ENCODE measurements at regions not wholly inside any gene's neighbourhood (a gene's known extent, or its start where the extent isn't known, plus 50 kb on each side); places are given as distances from the start of the nearest gene placed in this dataset.

DNA sequence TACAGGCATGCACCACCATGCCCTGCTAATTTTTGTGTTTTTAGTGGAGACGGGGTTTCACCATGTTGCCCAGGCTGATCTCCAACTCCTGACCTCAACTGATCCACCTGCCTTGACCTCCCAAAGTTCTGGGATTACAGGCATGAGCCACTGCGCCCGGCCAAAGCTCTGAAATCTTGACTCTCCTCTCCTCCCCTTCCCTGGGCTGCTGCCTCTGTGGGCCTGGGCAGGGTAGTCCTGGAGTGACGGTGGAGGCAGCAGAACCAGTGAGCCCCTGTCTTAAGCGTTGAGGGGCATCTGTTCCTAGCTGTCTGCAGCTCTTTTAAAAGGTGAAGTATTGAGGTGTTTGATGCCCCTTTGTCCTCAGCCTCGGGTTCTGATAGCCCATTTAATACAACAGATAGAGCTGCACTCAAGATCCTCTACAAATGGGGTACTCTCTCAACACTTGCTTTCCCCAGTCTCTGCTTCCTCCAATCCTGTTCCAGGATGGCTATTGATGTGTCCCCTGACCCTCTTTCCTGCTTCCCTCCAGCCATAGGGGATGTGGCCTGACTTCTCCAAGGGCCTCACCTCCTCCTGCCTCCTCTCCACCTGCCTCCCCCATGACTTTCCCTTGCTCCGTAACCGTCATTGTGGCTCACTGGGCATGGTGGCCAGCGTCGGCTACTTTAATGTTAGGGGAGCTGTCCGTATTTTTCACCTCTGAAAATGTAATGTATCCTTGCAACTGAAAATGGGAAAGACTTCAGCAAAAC lies 442.5 kb downstream of the GLRX3 start:
- H3K4me3 ChIP-seq (ENCODE audit: low read depth, low read length, poor library complexity, severe bottlenecking) = no peak overlapping the region
- H3K9me2 ChIP-seq (ENCODE audit: low read depth, low read length) = no peaks in the 10 kb centered on the region
- no peak overlapping the region for H3K4me2 ChIP-seq (ENCODE audit: low read length)
- H3K79me2 ChIP-seq (ENCODE audit: insufficient read depth, low read length) = no peaks in the 10 kb centered on the region
- no peaks in the 10 kb centered on the region for H3K9me3 ChIP-seq (ENCODE audit: low read length)
- TF ChIP-seq EZH2 (IDR thresholded peaks at IDR 0.05; ENCODE audit: borderline replicate concordance, low read length) = no peak
- TF ChIP-seq, protein P1, sequence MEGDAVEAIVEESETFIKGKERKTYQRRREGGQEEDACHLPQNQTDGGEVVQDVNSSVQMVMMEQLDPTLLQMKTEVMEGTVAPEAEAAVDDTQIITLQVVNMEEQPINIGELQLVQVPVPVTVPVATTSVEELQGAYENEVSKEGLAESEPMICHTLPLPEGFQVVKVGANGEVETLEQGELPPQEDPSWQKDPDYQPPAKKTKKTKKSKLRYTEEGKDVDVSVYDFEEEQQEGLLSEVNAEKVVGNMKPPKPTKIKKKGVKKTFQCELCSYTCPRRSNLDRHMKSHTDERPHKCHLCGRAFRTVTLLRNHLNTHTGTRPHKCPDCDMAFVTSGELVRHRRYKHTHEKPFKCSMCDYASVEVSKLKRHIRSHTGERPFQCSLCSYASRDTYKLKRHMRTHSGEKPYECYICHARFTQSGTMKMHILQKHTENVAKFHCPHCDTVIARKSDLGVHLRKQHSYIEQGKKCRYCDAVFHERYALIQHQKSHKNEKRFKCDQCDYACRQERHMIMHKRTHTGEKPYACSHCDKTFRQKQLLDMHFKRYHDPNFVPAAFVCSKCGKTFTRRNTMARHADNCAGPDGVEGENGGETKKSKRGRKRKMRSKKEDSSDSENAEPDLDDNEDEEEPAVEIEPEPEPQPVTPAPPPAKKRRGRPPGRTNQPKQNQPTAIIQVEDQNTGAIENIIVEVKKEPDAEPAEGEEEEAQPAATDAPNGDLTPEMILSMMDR (IDR thresholded peaks at IDR 0.05; ENCODE audit: low read length) = no peak
- no peaks in the 10 kb centered on the region for H3K36me3 ChIP-seq (ENCODE audit: insufficient read depth, low read length)
- H4K20me1 ChIP-seq (ENCODE audit: insufficient read depth, low read length) = no peaks in the 10 kb centered on the region
- no peaks in the 10 kb centered on the region for H3K4me1 ChIP-seq (ENCODE audit: insufficient read depth, low read length, severe bottlenecking)
- no peaks in the 10 kb centered on the region for H3K27me3 ChIP-seq (ENCODE audit: insufficient read depth, low read length)
- no peak overlapping the region for H3K9ac ChIP-seq (ENCODE audit: low read length)
- H3F3A ChIP-seq (ENCODE audit: insufficient read depth, low read length) = no peaks in the 10 kb centered on the region
- no peak overlapping the region for H3K27ac ChIP-seq (ENCODE audit: low read depth, low read length, poor library complexity, severe bottlenecking)
- no peak overlapping the region for H2AFZ ChIP-seq (ENCODE audit: low read length)

- Histone ChIP-seq H4K20me1 (ENCODE audit: insufficient read depth, low read length) (no peaks in the 10 kb centered on the region), H3K4me1 (ENCODE audit: insufficient read depth, low read length, severe bottlenecking) (no peaks in the 10 kb centered on the region), H3K4me3 (ENCODE audit: low read depth, low read length, poor library complexity, severe bottlenecking) (no peak overlapping the region), H3F3A (ENCODE audit: insufficient read depth, low read length) (no peaks in the 10 kb centered on the region), H3K9me3 (ENCODE audit: low read length) (no peaks in the 10 kb centered on the region), H3K27ac (ENCODE audit: low read depth, low read length, poor library complexity, severe bottlenecking) (no peak overlapping the region), H3K36me3 (ENCODE audit: insufficient read depth, low read length) (no peaks in the 10 kb centered on the region), H3K9me2 (ENCODE audit: low read depth, low read length) (no peaks in the 10 kb centered on the region), H3K27me3 (ENCODE audit: insufficient read depth, low read length) (no peaks in the 10 kb centered on the region), H3K9ac (ENCODE audit: low read length) (no peak overlapping the region), H3K4me2 (ENCODE audit: low read length) (no peak overlapping the region), H2AFZ (ENCODE audit: low read length) (no peak overlapping the region), H3K79me2 (ENCODE audit: insufficient read depth, low read length) (no peaks in the 10 kb centered on the region)
- TF ChIP-seq, protein P1 (IDR thresholded peaks at IDR 0.05; ENCODE audit: low read length) = no peak
- TF ChIP-seq EZH2 (IDR thresholded peaks at IDR 0.05; ENCODE audit: borderline replicate concordance, low read length) = no peak
These were observed 443.7 kb downstream of the GLRX3 start for GRCh38 chr10:130579913-130580312.

GRCh38 chr10:130580975-130581374 lies 444.8 kb downstream of the GLRX3 start:
- Histone ChIP-seq H3K4me1 (ENCODE audit: insufficient read depth, low read length, severe bottlenecking) (no peaks in the 10 kb centered on the region), H3K4me2 (ENCODE audit: low read length) (no peak overlapping the region)

More at GRCh38 chr10:130580975-130581374, 444.8 kb downstream of the GLRX3 start:
- TF ChIP-seq, protein P1 (IDR thresholded peaks at IDR 0.05; ENCODE audit: low read length) = no peak
- no peak for TF ChIP-seq EZH2 (IDR thresholded peaks at IDR 0.05; ENCODE audit: borderline replicate concordance, low read length)
- Histone ChIP-seq H3K9me3 (ENCODE audit: low read length) (no peaks in the 10 kb centered on the region), H3F3A (ENCODE audit: insufficient read depth, low read length) (no peaks in the 10 kb centered on the region), H4K20me1 (ENCODE audit: insufficient read depth, low read length) (no peaks in the 10 kb centered on the region), H3K4me3 (ENCODE audit: low read depth, low read length, poor library complexity, severe bottlenecking) (no peak overlapping the region), H3K79me2 (ENCODE audit: insufficient read depth, low read length) (no peaks in the 10 kb centered on the region), H3K27me3 (ENCODE audit: insufficient read depth, low read length) (no peaks in the 10 kb centered on the region), H3K36me3 (ENCODE audit: insufficient read depth, low read length) (no peaks in the 10 kb centered on the region), H2AFZ (ENCODE audit: low read length) (no peak overlapping the region), H3K9ac (ENCODE audit: low read length) (no peak overlapping the region), H3K9me2 (ENCODE audit: low read depth, low read length) (no peaks in the 10 kb centered on the region), H3K27ac (ENCODE audit: low read depth, low read length, poor library complexity, severe bottlenecking) (no peak overlapping the region)
